EL (cell line): ENCODE measurements at regions not wholly inside any gene's neighbourhood (a gene's known extent, or its start where the extent isn't known, plus 50 kb on each side); places are given as distances from the start of the nearest gene placed in this dataset.
A peak's percentile ranks its signal among the peaks of the same experiment; 100 is the strongest.

Experiments used
- DNase-seq: peaks from one replicate; pipeline ENCODE4 v3.0.0-alpha.2; 2016

GRCh38 chr22:22092101-22092500 lies 109.5 kb upstream of the TOP3B start:
- no peak for DNase-seq

- no peak for DNase-seq
Measured at GRCh38 chr22:22091400-22091878, 108.9 kb upstream of the TOP3B start.

- no peak for DNase-seq
Measured at GRCh38 chr22:22090650-22091399, 108.2 kb upstream of the TOP3B start.

- DNase-seq, result no peak
Measured at GRCh38 chr22:22089459-22090308, 107.1 kb upstream of the TOP3B start.

GRCh38 chr22:22088658-22089458 lies 106.3 kb upstream of the TOP3B start:
- no peak for DNase-seq

GRCh38 chr22:22087854-22088657 lies 105.5 kb upstream of the TOP3B start:
- DNase-seq, result no peak

- peak; percentile 14 for DNase-seq
Measured at GRCh38 chr22:22086501-22087158, 104.0 kb upstream of the TOP3B start.

GRCh38 chr22:22085702-22086500 lies 103.3 kb upstream of the TOP3B start:
- DNase-seq, result peak; percentile 50

GRCh38 chr22:22084089-22084711 lies 101.6 kb upstream of the TOP3B start:
- DNase-seq, result no peak

- no peak for DNase-seq
Measured at GRCh38 chr22:22082960-22083359, 100.4 kb upstream of the TOP3B start.

GRCh38 chr22:22082229-22082835 lies 99.7 kb upstream of the TOP3B start:
- DNase-seq, result no peak

- DNase-seq, result no peak
Measured at GRCh38 chr22:22080270-22080669, 97.7 kb upstream of the TOP3B start.

- DNase-seq, result no peak
Measured at GRCh38 chr22:22079404-22080148, 97.0 kb upstream of the TOP3B start.

- DNase-seq, result no peak
Measured at GRCh38 chr22:22078329-22078728, 95.7 kb upstream of the TOP3B start.

GRCh38 chr22:22076932-22077703 lies 94.5 kb upstream of the TOP3B start:
- peak; percentile 9 for DNase-seq

GRCh38 chr22:22076361-22076760 lies 93.8 kb upstream of the TOP3B start:
- no peak for DNase-seq

- DNase-seq, result no peak
Measured at GRCh38 chr22:22075382-22076163, 93.0 kb upstream of the TOP3B start.
